EH (cell line): ENCODE measurements at regions not wholly inside any gene's neighbourhood (a gene's known extent, or its start where the extent isn't known, plus 50 kb on each side); places are given as distances from the start of the nearest gene placed in this dataset.
A peak's percentile ranks its signal among the peaks of the same experiment; 100 is the strongest.

ENCODE experiments used
- DNase-seq: peaks from one replicate; pipeline ENCODE4 v3.0.0-alpha.2; 2015; ENCODE audit warnings: low read depth

GRCh38 chr11:126129727-126130671 is 67.3 kb upstream of the CDON start:
- DNase-seq, result no peak

- no peak for DNase-seq
Observed at GRCh38 chr11:126127898-126128297, 65.2 kb upstream of the CDON start.

- DNase-seq, result no peak
Observed at GRCh38 chr11:126127284-126127845, 64.7 kb upstream of the CDON start.

GRCh38 chr11:126124231-126124661 is 61.6 kb upstream of the CDON start:
- DNase-seq, result no peak

GRCh38 chr11:126123686-126124085 is 61.0 kb upstream of the CDON start:
- DNase-seq, result no peak

- DNase-seq, result no peak
Observed at GRCh38 chr11:126122863-126123262, 60.2 kb upstream of the CDON start.

GRCh38 chr11:126121296-126121695 is 58.6 kb upstream of the CDON start:
- DNase-seq, result no peak

- no peak for DNase-seq
Observed at GRCh38 chr11:126118806-126119205, 56.1 kb upstream of the CDON start.

- DNase-seq, result peak; percentile 84
Observed at GRCh38 chr11:126115816-126116331, 53.2 kb upstream of the CDON start.

- DNase-seq, result peak; percentile 25
Observed at GRCh38 chr11:126115127-126115495, 52.4 kb upstream of the CDON start.

- DNase-seq, result no peak
Observed at GRCh38 chr11:126114486-126115126, 51.9 kb upstream of the CDON start.

GRCh38 chr11:126113963-126114362 is 51.3 kb upstream of the CDON start:
- DNase-seq, result no peak

GRCh38 chr11:126113515-126113957 is 50.9 kb upstream of the CDON start:
- peak; percentile 96 for DNase-seq

- no peak for DNase-seq
Observed at GRCh38 chr11:126113012-126113411, 50.3 kb upstream of the CDON start.

- peak; percentile 39 for DNase-seq
Observed at GRCh38 chr11:126112547-126112946, 49.9 kb upstream of the CDON start.
